Ramos (cell line): ENCODE measurements at regions not wholly inside any gene's neighbourhood (a gene's known extent, or its start where the extent isn't known, plus 50 kb on each side); places are given as distances from the start of the nearest gene placed in this dataset.

Experiments
- in situ Hi-C: fragments of 300-500 bp; cut with MboI; formaldehyde crosslinking; loops from one replicate; pipeline ENCODE4 v1.14.3; 2022; ENCODE audit warnings: low sequenced_read_pairs; ENCODE audit not compliant: unreplicated experiment

DNA sequence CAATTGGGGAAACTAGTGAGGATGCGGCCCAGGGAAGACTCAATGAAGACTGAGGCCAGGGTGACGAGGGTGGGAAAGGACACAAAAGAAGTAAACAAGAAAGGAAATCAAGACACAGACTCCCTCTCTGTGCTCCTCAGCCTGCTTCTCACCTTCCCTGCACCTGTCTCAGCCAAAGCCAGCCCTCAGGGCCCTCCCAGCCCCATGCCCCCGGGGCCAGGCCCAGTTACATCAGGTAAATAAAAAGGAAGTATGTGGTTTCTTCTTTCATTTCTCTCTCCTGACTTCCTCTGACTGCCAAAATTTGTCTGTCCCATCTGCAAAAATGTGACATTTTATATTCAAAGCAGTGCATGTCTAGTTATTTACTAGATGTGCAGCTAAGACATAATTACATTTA, 328.0 kb downstream of the UACA start:
- in situ Hi-C loops: no loop called here

GRCh38 chr15:70433586-70434324, 329.6 kb downstream of the UACA start:
- in situ Hi-C loops: no loop called here

GRCh38 chr15:70432924-70433495, 330.3 kb downstream of the UACA start:
- in situ Hi-C loops: no loop called here

DNA sequence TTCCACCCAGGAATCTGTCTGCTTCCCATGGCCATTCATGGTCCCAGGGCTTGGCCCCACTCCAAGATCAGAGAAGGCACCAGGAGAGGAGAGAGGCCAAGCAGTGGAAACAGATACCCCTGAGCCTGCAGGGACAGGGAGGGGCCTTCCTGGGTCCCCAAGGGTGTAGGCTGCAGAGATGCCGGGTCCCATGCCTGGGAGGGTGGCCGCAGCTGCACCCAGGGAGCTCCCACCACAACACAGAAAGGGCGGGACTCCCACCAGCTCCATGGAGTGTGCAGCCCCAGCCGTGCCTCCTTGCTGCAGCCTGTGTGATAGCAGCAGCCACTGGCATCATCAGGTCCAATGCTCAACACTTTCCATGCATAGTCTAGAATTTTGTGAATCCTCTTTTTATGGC, 331.5 kb downstream of the UACA start:
- in situ Hi-C loops: no loop called here

- in situ Hi-C loops: no loop called here
These were observed 332.4 kb upstream of the TLE3 start for GRCh38 chr15:70430069-70430468.

DNA sequence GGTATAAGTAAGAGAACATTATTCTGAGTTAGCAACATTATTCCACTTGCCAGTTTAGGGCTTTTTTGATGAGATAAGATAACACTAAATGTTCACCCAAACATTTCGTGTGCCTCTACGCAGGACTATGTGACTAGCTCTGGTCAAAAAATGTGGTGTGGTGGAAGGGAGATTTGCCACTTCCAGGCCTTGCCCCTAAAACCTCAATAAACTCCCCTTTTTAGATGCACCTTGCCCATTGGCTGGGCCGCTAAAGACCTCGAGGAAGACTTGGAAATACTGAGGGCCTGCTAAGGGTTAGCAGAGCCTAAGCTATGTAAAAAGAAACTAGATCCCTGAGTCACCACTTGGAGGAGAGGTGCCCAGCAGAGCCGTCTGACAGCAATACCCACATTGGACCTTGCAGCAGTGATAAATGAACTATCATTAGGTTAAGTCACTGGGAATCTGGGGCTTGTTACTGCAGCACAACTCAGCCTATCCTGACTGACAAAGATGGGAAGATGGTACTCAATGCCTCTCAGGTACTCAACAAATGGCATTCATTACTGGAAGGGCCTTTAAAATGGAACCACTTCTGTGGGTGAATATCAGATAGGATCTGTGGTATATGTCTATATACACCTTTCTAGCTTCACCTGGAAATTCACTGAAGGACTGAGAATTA, 331.5 kb upstream of the TLE3 start:
- in situ Hi-C loops: no loop called here

- in situ Hi-C loops: no loop called here
These were observed 330.6 kb upstream of the TLE3 start for GRCh38 chr15:70428211-70428822.

GRCh38 chr15:70427167-70428120, 329.7 kb upstream of the TLE3 start:
- in situ Hi-C loops: no loop called here

GRCh38 chr15:70426096-70426821, 328.5 kb upstream of the TLE3 start:
- in situ Hi-C loops: no loop called here

DNA sequence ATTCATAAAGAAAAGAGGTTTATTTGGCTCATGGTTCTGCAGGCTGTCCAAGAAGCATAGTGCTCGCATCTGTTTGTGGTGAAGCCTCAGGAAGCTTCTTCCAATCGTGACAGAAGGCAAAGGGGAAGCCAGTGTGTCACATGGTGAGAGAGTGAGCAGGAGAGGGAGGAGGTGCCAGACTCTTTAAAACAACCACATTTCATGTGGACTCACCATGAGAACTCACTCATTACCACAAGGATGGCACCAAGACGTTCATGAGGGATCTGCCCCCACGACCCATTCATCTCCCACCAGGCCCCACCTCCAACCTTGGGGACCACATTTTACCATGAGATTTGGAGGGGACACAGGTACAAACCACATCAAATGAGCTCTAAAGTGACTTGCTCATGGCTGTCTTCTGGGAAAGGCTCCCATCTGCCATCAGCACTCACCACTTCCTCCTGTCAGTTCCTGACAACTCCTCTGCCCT, 327.3 kb upstream of the TLE3 start:
- in situ Hi-C loops: no loop called here

DNA sequence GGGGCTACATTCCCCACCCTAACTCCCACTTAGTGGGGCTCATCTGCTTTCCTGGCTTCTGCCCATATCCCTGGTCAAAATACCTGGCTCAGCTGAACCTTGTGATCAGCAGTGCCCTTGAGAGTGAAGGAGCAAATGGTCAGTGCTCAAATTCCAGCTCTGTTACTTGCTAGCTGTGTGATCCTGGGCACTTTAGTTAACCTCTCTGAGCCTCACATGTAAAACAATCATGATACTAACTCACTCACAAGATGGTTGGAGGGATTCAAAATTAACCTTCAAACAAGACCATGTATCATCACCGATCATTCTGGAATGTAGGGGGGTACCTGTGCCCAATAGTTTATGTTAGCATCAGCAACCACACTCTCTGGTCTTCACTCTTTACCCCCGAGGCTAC, 325.6 kb upstream of the TLE3 start:
- in situ Hi-C loops: no loop called here

GRCh38 chr15:70422342-70422741, 324.6 kb upstream of the TLE3 start:
- in situ Hi-C loops: no loop called here

DNA sequence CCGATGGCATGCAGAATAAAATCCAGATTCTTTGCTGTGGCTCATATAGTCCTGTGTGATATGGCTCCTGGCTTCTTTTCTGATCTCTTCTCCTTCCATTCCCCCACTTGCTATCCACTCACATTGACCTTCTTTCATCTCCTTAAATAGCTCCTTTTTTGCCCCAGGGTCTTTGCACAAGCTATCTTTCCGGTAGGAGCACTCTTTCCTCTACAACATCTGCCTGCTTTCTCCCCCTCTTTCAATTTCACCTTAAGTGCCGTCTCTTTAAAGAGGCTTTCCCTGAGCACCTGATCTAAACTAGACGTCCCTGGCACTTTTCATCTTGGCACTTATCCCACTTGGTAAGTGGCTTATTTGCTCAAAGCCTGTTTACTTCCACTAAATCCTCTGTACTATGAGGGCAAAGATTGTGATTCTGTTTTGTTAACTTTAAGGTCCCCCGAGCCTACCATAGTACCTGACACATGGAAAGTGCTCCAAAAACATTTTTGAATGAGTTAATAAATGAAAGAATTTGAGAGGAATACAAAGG, 323.3 kb upstream of the TLE3 start:
- in situ Hi-C loops: no loop called here

GRCh38 chr15:70420086-70420947, 322.6 kb upstream of the TLE3 start:
- in situ Hi-C loops: no loop called here

DNA sequence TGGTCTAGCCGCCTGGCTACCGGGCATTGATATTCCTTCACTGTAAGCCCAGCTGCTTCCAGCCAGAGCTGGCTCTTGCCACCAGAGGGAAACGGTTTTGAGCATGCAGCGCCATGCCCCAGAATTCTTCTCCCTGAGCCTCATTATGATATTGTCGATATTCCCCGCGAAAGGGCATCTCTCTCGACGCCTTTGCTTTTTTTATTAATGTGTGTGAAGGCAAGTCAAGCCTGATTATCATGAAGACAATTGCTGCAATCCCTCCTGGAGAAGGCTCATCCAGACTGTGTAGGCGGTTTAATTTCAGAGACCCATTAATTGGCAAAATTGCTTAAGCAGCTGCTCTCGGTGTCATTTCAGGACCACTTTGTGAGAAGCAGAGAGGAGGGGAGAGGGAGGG, 321.2 kb upstream of the TLE3 start:
- in situ Hi-C loops: no loop called here

DNA sequence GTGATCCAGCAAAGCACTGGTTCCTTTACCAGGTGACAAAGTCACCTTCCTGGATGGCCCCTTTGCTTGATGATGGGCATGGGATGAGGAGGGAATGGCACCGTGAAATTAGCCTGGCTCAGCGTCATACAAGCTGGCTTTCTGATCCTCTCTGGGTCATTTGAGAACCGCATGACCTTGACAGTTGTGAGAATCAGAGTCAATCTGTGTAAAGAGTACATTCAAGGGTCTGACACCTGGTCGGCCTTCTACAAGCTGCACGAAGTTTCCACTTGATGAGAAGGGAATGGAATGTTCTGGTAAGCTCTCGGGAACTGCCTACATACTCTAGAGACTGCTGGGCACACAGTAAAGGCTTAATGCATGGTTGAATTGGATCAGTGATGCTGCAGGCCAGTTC, 319.8 kb upstream of the TLE3 start:
- in situ Hi-C loops: no loop called here

- in situ Hi-C loops: no loop called here
These were observed 319.1 kb upstream of the TLE3 start for GRCh38 chr15:70416829-70417228.

DNA sequence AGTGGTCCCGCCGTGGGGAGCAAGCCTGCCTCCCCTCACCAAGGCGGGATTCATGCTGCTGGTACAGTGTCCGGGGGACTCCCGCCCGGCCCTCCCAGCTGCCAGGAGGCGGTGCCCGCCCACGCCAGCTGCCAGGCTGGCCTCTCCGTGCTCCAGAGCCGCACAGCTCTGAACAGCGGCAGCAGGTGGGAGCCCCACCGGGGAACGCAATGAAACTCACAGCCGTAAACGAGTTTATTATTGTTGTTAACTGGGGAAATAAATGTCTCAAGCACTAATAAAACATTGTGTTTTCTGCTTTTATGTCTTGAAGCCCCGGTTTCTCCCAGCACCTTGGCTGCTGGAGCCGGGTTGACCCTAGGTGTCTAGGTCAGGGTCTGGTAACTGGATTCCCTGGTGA, 317.7 kb upstream of the TLE3 start:
- in situ Hi-C loops: no loop called here
